AG08396 (cell line): ENCODE measurements at regions not wholly inside any gene's neighbourhood (a gene's known extent, or its start where the extent isn't known, plus 50 kb on each side); places are given as distances from the start of the nearest gene placed in this dataset.
"Not testable (repeated sequence)": the region's sequence is repeated elsewhere in the genome, so short reads cannot be mapped to it uniquely, and the experiment has no call there.

ENCODE experiments used
- DNase-seq: peaks from one replicate; pipeline ENCODE4 v3.0.0; 2012; ENCODE audit warnings: low spot score, mixed read lengths

DNA sequence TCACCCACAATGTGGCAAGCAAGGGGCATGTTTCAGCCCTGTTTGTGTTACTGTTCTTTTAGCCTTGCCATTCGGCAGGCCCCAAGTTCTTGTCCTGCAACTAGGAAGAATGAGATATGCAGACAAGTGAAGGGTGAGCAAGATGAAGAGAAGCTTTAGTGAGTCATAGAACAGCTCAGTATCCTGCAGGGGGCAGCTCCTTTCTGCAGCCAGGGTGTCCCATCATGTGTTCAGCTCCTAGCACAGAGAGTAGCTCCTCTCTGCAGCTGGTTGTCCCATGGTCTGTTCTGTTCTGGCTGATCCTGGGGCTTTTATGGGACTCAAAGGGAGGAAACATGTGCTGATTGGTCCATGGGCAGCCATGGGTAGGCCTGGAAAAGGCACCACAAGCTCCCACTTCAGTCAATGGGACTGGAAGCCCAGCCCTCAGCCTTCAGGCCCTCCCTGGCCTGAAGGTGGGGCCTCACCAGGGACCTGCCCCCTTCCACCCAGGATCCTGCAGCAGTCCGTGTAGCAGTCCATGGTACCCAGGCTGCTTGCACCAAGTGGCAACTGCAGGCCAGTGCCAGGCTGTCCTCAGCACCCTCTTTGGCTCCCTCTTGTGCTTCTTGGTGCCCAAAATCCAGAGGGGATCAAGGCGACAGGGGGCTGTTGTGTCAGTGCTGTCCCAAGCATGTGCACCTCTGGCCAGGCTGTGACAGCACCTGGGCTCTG, 326.4 kb downstream of the NR4A2 start:
- DNase-seq = no peak

DNA sequence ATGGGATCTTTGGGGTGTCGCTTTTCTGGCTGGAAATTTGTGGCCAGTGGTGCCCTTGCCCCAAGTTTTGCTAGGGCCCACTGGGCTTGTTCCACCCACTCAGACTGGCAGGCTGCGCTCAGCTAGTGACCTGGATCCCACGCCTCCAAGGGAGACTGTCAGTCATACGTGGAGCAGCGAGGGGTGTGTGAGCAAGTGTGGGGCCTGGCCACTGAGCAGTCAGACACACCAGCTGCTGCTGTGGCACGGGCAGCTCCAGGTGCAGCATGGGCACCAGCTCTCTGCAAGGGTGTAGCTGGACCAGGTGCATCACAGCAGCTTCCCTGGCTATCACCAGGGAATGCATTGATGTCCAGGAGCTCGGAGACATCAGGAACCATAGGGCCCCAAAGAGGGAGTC, 327.0 kb downstream of the NR4A2 start:
- no peak for DNase-seq

DNA sequence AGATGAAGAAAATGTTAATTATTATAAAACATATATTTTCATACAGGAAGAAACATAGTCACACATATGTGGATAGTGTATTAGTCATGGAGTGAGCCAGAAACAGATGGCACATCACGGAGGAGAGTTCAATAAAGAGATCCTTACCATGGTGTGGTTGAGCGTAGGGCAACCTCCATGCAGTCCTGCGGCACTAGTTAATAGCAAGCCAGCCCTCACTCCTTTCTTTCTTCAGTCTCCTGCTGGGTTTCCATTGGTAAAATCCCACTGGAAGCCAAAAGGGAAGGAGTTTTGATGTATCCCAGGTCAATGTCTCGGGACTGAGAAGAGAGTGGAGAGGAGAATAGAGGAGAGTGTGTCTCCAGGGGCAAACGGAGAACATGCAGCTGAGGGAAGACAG, 328.1 kb downstream of the NR4A2 start:
- no peak for DNase-seq

DNA sequence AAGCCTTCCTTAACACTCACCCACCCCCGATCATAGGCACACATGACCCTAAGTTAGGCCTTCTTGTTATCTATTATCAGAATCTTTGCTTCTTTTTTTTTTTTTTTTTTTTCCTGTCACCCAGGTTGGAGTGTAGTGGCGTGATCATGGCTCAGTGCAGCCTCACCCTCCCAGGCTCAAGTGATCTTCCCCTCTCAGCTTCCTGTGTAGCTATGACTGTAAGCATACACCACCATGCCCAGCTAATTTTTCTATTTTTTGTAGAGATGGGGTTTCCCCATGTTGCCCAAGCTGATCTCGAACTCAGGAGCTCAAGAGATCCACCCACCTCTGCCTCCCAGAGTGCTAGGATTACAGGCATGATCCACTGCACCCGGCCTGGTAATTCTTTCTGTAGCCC, 328.7 kb downstream of the NR4A2 start:
- no peak for DNase-seq

DNA sequence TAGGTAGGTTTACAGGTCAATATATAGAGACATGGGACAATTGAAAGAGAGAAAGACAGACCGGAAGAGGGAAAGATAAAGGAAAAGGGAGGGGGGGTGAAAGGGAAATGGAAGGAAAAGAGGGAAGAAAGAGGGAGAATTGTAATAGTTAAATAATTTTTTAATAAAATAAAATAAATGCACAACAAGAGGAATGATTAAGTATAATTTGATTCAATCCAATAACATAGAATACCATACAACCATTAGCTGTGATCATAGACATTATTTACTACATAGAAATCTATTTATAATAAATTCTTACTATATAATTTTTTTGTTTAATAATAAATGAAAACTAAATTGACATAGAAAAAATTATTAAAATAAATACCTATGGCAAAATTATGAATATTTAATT, 330.7 kb downstream of the NR4A2 start:
- no peak for DNase-seq

DNA sequence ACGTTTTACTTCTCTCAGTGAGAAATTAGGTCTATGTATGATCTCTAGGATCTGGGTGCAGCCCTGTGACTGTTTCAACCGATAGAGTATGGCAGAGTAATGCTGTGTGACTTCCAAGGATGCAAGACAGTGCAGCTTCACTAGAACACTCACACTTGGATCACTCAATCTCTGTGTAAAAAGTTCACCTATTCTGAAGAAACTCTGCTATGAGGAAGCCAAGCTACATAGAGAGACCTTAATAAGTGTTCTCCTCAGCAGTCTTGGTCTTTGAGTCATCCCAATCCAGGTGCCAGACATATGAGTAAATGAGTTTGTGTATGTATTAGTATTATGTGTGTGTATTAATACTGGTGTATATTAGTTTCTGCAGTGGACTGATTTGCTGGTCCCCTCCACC, 335.0 kb downstream of the NR4A2 start:
- no peak for DNase-seq

DNA sequence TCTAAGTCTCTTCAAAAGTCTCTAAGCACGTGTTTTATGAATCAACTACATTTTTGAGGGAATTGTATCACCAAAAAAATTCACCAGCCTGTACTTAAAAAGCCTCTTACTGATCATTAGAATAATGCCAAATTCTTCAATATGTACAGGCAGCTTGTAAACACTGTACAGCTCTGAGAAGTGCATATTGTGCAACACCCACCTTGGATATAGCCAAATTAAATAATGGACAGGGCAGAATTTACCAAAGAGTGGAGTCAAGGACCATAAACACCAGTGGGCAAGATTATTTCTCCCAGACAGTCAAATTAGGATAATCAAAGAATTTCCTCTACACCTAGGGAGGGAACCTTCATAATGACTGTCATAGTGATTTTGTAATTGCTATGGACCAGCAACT, 338.2 kb downstream of the NR4A2 start:
- no peak for DNase-seq

DNA sequence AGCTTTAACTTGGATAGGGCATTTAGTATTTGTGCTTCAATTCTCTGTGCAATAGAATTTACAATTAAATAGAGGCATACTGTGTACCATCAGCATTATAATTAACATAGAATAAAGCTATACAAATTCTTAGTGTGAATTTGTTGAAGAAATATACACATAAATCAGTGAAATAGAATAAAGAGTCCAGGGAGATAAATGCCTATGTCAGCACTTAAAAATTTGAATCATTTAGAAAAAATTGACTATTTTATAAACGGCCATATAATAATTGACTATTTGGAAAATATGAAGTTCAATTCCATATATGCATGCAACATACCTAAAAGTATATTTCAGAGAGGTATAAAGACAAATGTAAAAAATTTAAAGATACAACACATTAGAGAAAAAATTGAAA, 348.7 kb downstream of the NR4A2 start:
- no peak for DNase-seq

DNA sequence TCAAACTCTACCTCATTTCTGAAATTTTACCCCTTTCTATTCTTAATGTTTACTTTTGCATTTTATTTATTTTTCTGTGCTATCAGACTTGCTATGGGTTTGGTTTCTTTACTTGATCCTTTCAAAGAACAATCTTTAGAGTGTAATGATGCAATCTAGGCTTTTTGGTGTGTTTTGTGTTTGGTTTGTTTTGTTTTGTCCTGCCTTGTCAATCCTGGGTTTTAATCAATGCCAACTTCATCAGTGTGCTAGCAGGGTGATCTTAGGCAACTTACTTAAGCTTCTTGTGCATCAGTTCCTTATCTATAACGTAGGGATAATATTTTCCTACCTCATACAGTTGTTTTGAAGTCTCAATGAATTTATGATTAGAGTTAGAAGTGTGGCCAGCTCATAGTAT, 350.4 kb downstream of the NR4A2 start:
- DNase-seq = no peak

DNA sequence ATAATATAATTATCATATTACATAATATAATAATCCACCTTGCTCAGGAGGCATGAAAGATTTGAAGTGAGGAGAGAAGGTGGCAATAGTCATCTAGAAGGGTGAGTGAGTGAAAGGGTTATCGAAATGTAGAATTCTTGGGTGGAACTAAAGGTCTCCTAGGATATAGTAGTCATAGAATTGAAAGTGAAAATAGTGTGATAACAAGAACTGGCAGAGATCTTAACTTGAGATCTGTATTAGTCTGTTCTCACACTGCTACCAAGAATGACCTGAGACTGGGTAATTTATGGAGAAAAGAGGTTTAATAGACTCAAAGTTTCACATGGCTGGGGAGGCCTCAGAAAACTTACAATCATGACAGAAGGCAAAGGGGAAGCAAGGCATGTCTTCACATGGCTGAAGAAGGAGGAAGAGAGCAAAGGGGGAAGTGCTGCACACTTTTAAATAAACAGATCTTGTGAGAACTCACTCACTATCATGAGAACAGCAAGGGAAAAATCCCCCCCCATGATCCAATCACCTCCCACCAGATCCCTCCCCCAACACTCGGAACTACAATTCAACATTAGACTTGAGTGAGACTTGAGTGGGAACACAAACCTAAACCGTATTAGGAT, 351.5 kb downstream of the NR4A2 start:
- DNase-seq = no peak

DNA sequence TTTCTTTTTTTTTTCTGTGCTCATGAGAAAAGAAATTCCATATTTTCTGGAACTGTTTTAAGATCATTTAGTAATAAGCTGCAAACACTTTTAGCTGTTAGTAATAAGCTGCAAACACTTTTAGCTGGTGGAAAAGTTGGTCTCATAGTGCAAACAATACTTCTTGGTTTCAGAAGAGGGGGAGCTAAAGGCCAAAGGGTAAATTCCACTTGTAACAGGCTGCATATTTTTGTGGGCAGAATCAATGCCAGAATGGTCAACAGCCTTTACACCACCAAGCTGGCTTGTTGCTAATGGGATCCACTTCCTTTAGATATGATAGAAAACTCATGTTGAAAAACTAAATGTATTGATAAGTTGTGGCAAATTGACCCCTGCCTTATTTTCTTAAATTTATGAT, 356.8 kb downstream of the NR4A2 start:
- no peak for DNase-seq

DNA sequence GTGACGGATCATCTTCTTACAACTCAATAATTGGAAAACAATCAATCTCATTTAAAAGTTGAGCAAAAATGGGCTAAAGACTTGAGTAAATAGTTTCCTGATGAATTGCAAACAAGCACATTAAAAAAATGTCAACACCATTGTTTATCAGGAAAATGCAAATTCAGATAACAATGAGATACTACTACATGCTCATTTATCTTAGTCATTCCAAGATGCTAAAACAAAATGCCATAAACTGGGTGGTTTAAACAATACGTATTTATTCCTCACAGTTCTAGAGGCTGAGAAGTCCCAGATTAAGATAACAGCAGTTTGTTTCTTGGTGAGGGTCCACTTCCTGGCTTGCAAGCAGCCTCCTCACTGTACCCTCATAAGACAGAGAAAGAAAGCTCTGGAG, 359.6 kb downstream of the NR4A2 start:
- DNase-seq = no peak

DNA sequence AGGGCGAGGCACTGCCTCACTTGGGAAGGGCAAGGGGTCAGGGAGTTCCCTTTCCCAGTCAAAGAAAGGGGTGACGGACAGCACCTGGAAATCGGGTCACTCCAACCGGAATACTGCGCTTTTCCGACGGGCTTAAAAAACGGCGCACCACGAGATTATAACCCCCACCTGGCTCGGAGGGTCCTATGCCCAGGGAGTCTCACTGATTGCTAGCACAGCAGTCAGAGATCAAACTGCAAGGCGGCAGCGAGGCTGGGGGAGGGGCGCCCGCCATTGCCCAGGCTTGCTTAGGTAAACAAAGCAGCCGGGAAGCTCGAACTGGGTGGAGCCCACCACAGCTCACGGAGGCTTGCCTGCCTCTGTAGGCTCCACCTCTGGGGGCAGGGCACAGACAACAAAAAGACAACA, 366.5 kb downstream of the NR4A2 start:
- DNase-seq = not testable (repeated sequence)

DNA sequence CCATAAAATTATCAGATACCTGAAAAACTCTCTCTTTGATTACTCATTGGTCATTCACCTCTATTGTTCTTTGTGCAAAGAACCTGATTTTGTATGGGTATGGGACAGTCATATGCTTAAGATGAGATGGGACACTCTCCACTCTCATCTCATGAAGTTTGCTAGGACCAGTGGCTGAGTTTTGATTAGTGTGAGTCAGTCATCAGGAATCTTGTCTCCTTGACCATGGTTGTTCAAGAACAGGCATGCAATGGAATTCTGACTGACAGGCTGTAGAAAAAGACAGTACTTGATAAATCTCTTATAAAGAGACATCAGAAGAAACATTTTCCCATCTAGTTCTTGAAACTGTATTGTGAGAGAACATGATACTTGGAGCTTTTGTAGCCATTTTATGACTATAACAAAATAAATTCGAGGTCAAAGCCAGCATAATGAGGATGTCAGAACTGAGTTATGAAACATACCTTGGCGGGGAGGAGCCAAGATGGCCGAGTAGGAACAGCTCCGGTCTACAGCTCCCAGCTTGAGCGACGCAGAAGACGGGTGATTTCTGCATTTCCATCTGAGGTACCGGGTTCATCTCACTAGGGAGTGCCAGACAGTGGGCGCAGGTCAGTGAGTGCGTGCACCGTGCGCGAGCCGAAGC, 367.0 kb downstream of the NR4A2 start:
- no peak for DNase-seq

DNA sequence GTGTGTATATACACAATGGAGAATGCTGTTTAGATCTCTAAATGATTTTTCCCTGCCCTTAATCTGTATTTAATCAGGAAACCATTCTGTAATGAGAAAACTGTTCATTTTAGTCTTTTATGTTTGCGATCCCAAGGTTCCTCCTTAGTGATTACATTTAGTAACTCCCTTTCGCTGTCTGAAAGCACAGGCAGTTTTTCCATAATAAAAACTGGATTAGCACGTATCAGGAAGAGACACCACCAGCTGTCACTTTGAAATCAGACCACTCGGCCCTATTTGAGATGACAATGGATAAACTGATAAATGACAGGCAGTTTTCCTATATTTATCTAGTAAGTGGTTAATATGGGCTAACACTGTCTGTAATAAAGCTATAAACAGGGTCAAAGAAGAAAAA, 370.9 kb downstream of the NR4A2 start:
- DNase-seq = no peak

DNA sequence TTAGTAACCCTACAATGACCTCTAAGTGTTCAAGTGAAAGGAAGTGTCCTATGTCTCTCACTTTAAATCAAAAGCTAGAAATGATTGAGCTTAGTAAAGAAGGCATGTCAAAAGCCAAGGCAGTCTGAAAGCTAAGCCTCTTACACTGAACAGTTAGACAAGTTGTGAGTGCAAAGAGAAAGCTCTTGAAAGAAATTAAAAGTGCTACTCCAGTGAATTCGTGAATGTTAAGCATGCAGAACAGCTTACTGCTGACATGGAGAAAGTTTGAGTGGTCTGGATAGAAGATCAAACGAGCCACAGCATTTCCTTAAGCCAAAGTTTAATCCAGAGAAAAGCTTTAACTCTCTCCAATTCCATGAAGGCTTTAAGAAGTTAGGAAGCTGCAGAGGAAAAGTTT, 373.7 kb downstream of the NR4A2 start:
- DNase-seq = no peak

DNA sequence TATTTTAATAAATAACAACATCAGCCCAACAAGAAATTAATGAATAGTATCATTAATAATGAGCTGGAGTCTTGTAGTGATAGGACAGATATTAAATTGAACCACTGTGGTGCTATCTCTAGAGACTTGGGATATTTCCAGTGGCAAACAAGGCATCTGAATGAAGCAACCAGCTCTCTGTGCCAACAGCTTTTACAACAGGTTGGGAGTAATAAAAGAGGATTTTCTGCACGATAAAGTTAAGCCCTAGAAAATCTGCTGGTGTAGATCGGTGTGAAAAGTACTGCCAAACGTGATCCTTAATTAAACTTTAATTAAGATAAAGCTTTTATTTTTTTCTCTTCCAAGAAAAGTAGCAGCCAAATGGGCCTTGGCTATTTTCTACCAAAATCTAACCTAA, 385.5 kb downstream of the NR4A2 start:
- DNase-seq = no peak

DNA sequence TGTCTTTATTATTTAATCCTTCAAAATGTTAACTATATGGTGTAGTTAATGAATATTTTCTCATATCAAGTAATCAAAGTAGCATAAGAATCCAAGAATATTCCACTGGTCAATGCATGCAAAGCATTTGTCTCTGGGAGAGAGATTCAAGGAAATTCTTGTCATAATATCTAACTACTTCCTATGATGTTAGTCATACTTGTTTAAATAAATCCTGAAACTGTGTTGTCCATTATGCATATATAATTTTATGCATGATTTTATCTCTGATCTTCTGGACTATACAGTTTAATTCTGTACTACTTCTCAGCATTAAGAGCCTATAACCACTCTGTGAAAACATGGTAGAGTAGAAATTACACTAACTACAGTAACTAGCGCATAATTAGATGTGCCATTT, 388.3 kb downstream of the NR4A2 start:
- no peak for DNase-seq

DNA sequence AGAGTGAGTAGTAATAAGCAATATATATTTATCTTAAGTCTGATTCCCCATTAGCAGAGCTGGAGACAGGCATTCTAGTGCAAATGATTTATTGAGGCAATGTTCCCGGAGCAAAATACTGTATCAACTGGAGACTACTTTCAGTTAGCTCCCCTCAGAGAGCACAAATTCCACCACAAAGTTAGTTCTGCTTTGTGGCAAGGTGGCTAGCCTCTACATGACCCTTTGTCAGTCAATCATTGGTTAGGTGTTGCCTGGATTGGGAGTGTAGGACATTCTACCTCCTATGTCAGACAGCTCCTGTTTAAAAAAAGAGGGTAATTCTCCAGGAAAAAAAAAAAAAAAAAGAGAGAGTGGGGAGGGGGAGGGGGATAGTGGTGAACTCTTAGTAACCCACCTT, 402.2 kb downstream of the NR4A2 start:
- no peak for DNase-seq

DNA sequence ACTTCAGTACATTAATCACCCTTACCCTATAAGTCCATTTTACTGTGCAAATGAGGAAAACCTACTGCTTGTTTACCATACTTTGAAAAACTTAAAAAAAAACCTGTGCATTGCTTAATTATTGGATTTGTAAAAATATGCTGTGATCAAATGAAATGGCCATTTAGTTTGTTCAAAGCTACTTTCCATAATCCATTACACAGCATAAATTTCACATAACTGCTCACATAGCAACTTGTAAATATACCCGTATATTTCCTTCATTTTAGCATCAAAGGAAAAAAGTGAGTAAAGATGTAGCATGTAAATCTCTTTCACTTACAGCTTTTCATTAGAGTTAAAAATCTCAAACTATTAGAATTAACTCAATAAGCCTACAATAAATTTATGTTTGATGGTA, 415.1 kb downstream of the NR4A2 start:
- no peak for DNase-seq

DNA sequence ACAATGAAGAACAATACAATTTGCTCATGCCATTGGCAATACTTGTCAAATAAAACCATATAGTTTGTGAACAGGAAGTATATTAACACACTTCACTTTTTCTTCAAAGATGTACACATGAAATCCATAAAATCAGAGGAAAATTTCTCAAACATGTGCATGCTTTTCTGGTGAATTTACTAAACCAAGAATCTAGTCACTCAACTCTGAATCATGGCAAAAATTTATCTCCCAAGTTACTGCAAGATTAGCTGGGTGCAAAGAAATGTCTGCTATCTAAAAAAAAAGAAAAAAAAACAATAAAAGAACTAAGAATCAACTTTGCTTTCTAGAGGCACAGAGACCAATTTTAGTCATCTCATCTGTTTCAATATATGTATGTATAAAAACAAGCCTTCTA, 419.2 kb downstream of the NR4A2 start:
- no peak for DNase-seq

DNA sequence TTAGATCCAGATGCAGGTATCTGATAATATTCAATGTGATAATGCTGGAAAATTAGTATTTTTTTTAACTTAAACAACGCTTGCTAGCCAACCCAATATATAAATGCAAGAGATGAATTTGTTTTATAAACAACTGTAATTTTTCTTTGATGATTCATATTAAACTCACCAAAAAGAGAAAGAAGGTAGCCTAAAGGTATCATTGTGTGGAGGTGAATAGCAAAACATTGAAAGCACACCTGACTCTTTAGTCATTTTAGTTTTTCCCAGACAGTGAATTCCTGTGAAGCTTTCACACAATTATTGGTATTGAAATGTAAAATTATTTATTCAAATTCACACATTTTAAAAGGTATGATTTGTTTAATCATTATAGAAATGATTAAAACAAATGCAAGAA, 424.0 kb downstream of the NR4A2 start:
- DNase-seq = no peak

DNA sequence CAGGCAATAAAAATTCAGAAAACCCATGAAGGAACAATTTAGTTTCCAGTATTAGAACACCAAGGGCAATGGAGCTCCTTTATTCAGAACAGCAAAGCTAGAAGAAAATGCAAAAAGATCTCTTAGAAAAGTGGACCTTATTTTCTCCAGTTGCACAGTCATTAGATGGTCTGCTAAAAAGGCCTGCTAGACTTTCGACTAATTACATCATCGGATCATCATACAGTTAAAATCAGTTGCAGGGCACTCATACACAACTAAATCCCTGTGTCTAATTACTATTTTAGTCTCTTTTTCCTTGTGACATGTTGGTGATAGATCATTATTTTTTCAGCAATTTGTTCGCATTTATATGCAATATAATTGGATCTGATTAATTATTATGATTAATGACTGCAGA, 425.3 kb downstream of the NR4A2 start:
- DNase-seq = no peak

DNA sequence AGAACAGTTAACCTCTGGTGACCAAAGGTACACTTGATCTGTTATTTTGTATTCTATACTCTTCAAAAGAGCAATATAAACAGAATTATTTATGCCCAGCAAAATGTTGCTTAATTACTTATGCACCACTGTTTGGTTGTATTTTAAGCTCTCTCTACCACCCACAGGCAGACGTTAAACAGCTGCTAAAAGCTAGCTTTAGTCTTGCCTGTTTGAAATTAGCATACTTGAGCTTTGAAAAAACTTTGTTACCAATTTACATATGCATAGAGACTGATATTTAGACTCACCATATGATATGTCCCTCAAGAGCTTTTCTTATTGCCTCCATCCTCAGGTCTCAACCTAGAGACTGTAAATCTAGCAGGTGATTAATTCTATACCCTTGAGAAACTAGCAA, 426.9 kb downstream of the NR4A2 start:
- DNase-seq = no peak
